ENCODE measurements at regions not wholly inside any gene's neighbourhood (a gene's known extent, or its start where the extent isn't known, plus 50 kb on each side); places are given as distances from the start of the nearest gene placed in this dataset.

DNA sequence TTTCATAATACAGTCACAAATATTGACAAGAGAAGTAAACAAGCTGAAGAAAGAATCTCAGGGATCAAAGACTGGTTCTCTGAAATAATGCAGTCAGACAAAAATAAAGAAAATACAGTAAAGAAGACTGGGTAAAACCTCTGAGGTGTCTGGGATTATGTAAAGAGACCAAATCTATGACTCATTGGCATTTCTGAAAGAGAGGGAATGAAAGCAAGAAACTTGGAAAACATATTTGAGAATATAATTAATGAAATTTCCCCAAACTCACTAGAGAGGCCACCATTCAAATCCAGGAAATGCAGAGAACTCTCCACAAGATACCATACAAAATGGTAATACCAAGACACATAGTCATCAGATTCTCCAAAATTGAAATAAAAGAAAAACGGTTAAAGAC, 53.0 kb upstream of the GPC6 start:
- no peak for TF ChIP-seq CREB1 (IDR thresholded peaks at IDR 0.05)
- no peak for TF ChIP-seq CREB1 (CRISPR knock-in tag; IDR thresholded peaks at IDR 0.05)
- no peak for TF ChIP-seq POLR2A (IDR thresholded peaks at IDR 0.05; ENCODE audit: insufficient read depth in 1 of 2, low read depth in 2 of 2, low read length in 2 of 2)

Measured in HepG2 (cell line).